ENCODE measurements at regions not wholly inside any gene's neighbourhood (a gene's known extent, or its start where the extent isn't known, plus 50 kb on each side); places are given as distances from the start of the nearest gene placed in this dataset.

- no peak overlapping the region for H3K4me3 ChIP-seq (replicated peaks in 1 of 2; ENCODE audit: low read depth in 1 of 2, low read length in 2 of 2)
- H3K9ac ChIP-seq (ENCODE audit: low read length) = no peak overlapping the region
- H3K27me3 ChIP-seq (ENCODE audit: insufficient read depth, low read length) = no peaks in the 10 kb centered on the region
- no peaks in the 10 kb centered on the region for H3K4me1 ChIP-seq (ENCODE audit: control insufficient read depth in 1 of 2, insufficient read depth in 2 of 2, low read length in 2 of 2)
- H2AFZ ChIP-seq (ENCODE audit: low read depth, low read length, poor library complexity, severe bottlenecking) = no peak overlapping the region
- DNase-seq (ENCODE audit: low read depth, low spot score) (no peak), ATAC-seq (no peak)
- ChIA-PET CTCF (no interaction called here), POLR2A (no interaction called here), RAD21 (ENCODE audit: low non-redundant PET in 1 of 2, low total read pairs in 2 of 2, uncharacterized antibody in 2 of 2, unreplicated experiment in 2 of 2) (no interaction called here)
- TF ChIP-seq EZH2phosphoT487 (IDR thresholded peaks at IDR 0.05; ENCODE audit: borderline replicate concordance) = no peak
- TF ChIP-seq SP1 (IDR thresholded peaks at IDR 0.05; ENCODE audit: low read depth) = no peak
- no peak for TF ChIP-seq CTCF (IDR thresholded peaks at IDR 0.05 in 2 of 3, conservative IDR thresholded peaks at IDR 0.05 in 1 of 3; ENCODE audit: borderline replicate concordance in 1 of 3, insufficient read depth in 1 of 3, low read depth in 2 of 3, low read length in 2 of 3)
- no peak for TF ChIP-seq REST (IDR thresholded peaks at IDR 0.05; ENCODE audit: low read depth)
- no peak for TF ChIP-seq ZFX (IDR thresholded peaks at IDR 0.05)
- no peak for TF ChIP-seq RAD21 (IDR thresholded peaks at IDR 0.05; ENCODE audit: low read depth)
- TF ChIP-seq POLR2A (IDR thresholded peaks at IDR 0.05; ENCODE audit: borderline replicate concordance, extremely low read depth, insufficient read depth, insufficient read length) = no peak
- TF ChIP-seq ELF1 (IDR thresholded peaks at IDR 0.05; ENCODE audit: borderline replicate concordance, low read depth) = no peak
- TF ChIP-seq SIN3A (IDR thresholded peaks at IDR 0.05; ENCODE audit: low read depth) = no peak
- no peak for TF ChIP-seq EZH2 (IDR thresholded peaks at IDR 0.05)
- TF ChIP-seq EGR1 (IDR thresholded peaks at IDR 0.05; ENCODE audit: low read depth) = no peak
- TF ChIP-seq MAX (IDR thresholded peaks at IDR 0.05) = no peak
- no peak for TF ChIP-seq CEBPB (IDR thresholded peaks at IDR 0.05; ENCODE audit: low read depth)
- TF ChIP-seq FOSL1 (IDR thresholded peaks at IDR 0.05; ENCODE audit: low read depth) = no peak
- no peak for TF ChIP-seq SRF (IDR thresholded peaks at IDR 0.05; ENCODE audit: low read depth)
- TF ChIP-seq JUND (IDR thresholded peaks at IDR 0.05) = no peak
- no peak for TF ChIP-seq ZBTB33 (IDR thresholded peaks at IDR 0.05; ENCODE audit: extremely low read depth, insufficient replicate concordance, low read length)
- H3K27ac ChIP-seq (ENCODE audit: low read depth, low read length) = no peak overlapping the region
- H3K9me2 ChIP-seq (ENCODE audit: insufficient read depth) = no peaks in the 10 kb centered on the region
- BruUV-seq (replicated peaks) = no TSS peak
- H3K4me2 ChIP-seq (ENCODE audit: low read length) = no peak overlapping the region
- no peaks in the 10 kb centered on the region for H3K79me2 ChIP-seq (ENCODE audit: insufficient read depth, low read length)
- H3K36me3 ChIP-seq (ENCODE audit: control insufficient read depth in 1 of 2, insufficient read depth in 2 of 2, low read length in 2 of 2) = no peaks in the 10 kb centered on the region
- no peaks in the 10 kb centered on the region for H4K20me1 ChIP-seq (ENCODE audit: insufficient read depth)
- intact Hi-C loops (cut with micrococcal nuclease) = no loop called here
- H3K9me3 ChIP-seq (ENCODE audit: control insufficient read depth in 1 of 2, insufficient read depth in 1 of 2, low read depth in 1 of 2, low read length in 2 of 2) = peaks cover 8 to 14% of the 10 kb centered on the region in 2 experiments; a peak in 2 of 4 replicates
Observed at GRCh38 chr16:51382940-51383339, 231.9 kb upstream of the SALL1 start.
